Vagina (tissue), 2 donors: ENCODE measurements at regions not wholly inside any gene's neighbourhood (a gene's known extent, or its start where the extent isn't known, plus 50 kb on each side); places are given as distances from the start of the nearest gene placed in this dataset.

ENCODE experiments used
- DNase-seq, 2 donors: peaks; one replicate each; pipeline ENCODE4 v3.0.0-alpha.2; 2017; ENCODE audit errors: extremely low spot score in 2 of 2
- H3K27ac ChIP-seq: fragments of 200-600 bp; sonication (generic); one replicate; pipeline ENCODE4 v1.5.1; 2019
- H3K27me3 ChIP-seq: fragments of 200-600 bp; sonication (generic); one replicate; pipeline ENCODE4 v1.5.1; 2019
- H3K36me3 ChIP-seq, 2 donors: fragments of 200-600 bp; sonication (generic); one replicate each; pipeline ENCODE4 v1.5.1; 2017 to 2019
- H3K4me1 ChIP-seq: fragments of 200-600 bp; sonication (generic); one replicate; pipeline ENCODE4 v1.5.1; 2019
- H3K4me3 ChIP-seq, 2 donors: fragments of 200-600 bp; sonication (generic); 1 replicate in 1 of 2; 2 replicates in 1 of 2; pipeline ENCODE4 v1.5.1; 2016 to 2019
- H3K9me3 ChIP-seq: fragments of 200-600 bp; sonication (generic); one replicate; pipeline ENCODE4 v1.5.1; 2019
- POLR2A ChIP-seq, 2 donors: fragments of 450-650 bp; IDR thresholded peaks; one replicate each; pipeline ENCODE4 v1.6.1; 2017; ENCODE audit warnings: antibody characterized with exemption in 2 of 2, mild to moderate bottlenecking in 2 of 2, moderate library complexity in 2 of 2
- POLR2AphosphoS5 ChIP-seq, 2 donors: sonication (generic); formaldehyde crosslinking; IDR thresholded peaks; one replicate each; pipeline ENCODE4 v1.9.0; 2017; ENCODE audit warnings: antibody characterized with exemption in 2 of 2, mild to moderate bottlenecking in 2 of 2, low read depth in 1 of 2; ENCODE audit not compliant: insufficient read depth in 1 of 2
- intact Hi-C: fragments of 100-400 bp; cut with DNase I; formaldehyde crosslinking; loops from one replicate; pipeline ENCODE4 v1.15.1; 2023
- TF ChIP-seq, protein P1 (sequence below), 3 experiments: fragments of 450-650 bp in 2 of 3; fragments of 200-600 bp in 1 of 3; sonication (generic) in 1 of 3; IDR thresholded peaks; one replicate each; pipeline ENCODE4 v1.5.1; 2017 to 2019; ENCODE audit warnings: antibody characterized with exemption in 3 of 3, mild to moderate bottlenecking in 2 of 3, moderate library complexity in 2 of 3

DNA sequence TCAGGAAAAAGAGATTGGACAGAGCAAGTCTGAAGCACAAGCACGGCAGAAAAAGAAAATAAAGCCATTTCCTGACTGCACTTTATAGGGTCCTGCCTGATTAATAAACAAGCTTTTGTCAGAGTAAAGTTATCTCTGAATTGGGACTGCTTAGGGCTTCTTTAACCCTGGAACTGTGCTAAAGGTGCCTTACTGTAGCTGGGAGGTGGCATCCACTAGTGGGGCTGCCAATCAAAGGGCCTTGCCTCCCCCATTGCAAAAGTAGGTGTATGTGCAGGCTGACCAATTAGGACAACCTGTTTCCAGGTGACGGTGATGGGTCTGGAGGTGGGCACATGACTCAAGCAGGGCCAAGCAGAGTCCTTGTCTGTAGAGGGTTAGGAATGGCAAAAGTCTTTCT, 57.4 kb upstream of the RAPH1 start:
- no peaks in the 10 kb centered on the region for H3K27me3 ChIP-seq
- DNase-seq = no peak
- no peaks in the 10 kb centered on the region for H3K9me3 ChIP-seq
- no peaks in the 10 kb centered on the region for H3K36me3 ChIP-seq
- intact Hi-C loops = no loop called here
- TF ChIP-seq, protein P1, sequence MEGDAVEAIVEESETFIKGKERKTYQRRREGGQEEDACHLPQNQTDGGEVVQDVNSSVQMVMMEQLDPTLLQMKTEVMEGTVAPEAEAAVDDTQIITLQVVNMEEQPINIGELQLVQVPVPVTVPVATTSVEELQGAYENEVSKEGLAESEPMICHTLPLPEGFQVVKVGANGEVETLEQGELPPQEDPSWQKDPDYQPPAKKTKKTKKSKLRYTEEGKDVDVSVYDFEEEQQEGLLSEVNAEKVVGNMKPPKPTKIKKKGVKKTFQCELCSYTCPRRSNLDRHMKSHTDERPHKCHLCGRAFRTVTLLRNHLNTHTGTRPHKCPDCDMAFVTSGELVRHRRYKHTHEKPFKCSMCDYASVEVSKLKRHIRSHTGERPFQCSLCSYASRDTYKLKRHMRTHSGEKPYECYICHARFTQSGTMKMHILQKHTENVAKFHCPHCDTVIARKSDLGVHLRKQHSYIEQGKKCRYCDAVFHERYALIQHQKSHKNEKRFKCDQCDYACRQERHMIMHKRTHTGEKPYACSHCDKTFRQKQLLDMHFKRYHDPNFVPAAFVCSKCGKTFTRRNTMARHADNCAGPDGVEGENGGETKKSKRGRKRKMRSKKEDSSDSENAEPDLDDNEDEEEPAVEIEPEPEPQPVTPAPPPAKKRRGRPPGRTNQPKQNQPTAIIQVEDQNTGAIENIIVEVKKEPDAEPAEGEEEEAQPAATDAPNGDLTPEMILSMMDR (IDR thresholded peaks at IDR 0.05) = no peak
- no peak for TF ChIP-seq POLR2AphosphoS5 (IDR thresholded peaks at IDR 0.05; ENCODE audit: insufficient read depth in 1 of 2, low read depth in 1 of 2)
- no peak for TF ChIP-seq POLR2A (IDR thresholded peaks at IDR 0.05)
- no peak overlapping the region for H3K27ac ChIP-seq
- H3K4me3 ChIP-seq = no peak overlapping the region
- H3K4me1 ChIP-seq = peaks cover 8% of the 10 kb centered on the region

DNA sequence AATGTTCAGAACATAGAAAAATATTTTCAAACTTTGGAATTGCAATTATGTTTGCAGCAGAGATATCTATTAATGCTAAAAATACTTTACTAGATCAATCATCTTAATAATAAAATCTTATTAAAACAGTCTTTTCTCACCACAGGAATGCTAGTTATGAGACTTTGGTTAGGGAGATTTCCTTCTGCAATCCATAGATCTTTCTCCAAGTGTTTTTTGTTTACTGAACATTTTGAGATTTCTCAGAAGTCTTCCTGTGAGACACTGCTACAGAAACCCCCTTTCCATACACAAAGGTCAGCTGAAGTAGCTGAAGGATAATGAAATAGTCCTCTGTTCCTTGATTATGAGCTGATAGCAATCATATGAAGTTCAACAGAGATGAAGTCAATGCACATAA, 59.4 kb upstream of the RAPH1 start:
- intact Hi-C loops = no loop called here
- Histone ChIP-seq H3K4me3 (no peak overlapping the region), H3K27ac (no peak overlapping the region), H3K36me3 (no peaks in the 10 kb centered on the region), H3K4me1 (peaks cover 8% of the 10 kb centered on the region), H3K27me3 (no peaks in the 10 kb centered on the region), H3K9me3 (no peaks in the 10 kb centered on the region)
- no peak for DNase-seq
- TF ChIP-seq POLR2A (IDR thresholded peaks at IDR 0.05) (no peak), POLR2AphosphoS5 (IDR thresholded peaks at IDR 0.05; ENCODE audit: insufficient read depth in 1 of 2, low read depth in 1 of 2) (no peak)
- TF ChIP-seq, protein P1 (IDR thresholded peaks at IDR 0.05) = no peak

DNA sequence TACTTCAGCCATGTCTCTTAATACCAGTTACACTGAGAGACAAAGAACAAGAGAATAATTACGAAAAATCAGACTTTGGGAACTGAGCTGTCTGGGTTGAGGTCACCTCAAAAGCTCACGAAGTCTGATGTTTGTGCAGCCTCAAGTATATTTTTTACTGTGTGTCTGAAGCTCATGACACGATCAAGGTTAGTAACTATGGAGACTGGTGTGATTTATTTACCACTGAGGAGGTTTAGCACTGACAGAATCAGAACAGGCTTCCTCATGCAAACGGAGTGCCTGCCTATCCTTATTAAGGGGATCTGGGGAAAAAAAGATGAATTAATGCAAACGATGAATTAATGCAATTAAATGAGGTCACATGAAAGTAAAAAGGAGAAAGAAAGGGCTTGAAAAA, 61.1 kb upstream of the RAPH1 start:
- Histone ChIP-seq H3K27me3 (no peaks in the 10 kb centered on the region), H3K9me3 (no peaks in the 10 kb centered on the region), H3K4me3 (no peak overlapping the region), H3K4me1 (peaks cover 8% of the 10 kb centered on the region), H3K27ac (no peak overlapping the region), H3K36me3 (no peaks in the 10 kb centered on the region)
- intact Hi-C loops = no loop called here
- no peak for TF ChIP-seq POLR2AphosphoS5 (IDR thresholded peaks at IDR 0.05; ENCODE audit: insufficient read depth in 1 of 2, low read depth in 1 of 2)
- TF ChIP-seq POLR2A (IDR thresholded peaks at IDR 0.05) = no peak
- TF ChIP-seq, protein P1 (IDR thresholded peaks at IDR 0.05) = no peak
- no peak for DNase-seq

DNA sequence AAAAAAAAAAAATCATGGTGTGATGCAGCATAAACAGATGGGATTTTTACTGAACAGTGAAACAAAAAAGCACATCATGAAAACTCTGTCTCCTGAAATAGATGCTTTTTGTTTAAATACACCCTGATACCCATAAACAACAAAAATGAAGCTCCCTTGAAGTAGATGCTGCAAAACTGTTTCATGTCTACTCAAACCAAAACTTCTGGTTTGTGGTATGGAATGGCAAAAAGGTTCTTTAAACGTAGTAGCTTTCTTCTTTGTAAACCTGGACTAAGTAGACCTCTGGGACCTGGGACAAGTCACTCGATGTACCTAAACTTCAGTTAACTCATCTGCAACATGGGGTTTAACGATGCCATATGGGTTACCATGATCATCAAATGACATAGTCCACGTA, 64.4 kb upstream of the RAPH1 start:
- intact Hi-C loops = no loop called here
- TF ChIP-seq POLR2A (IDR thresholded peaks at IDR 0.05) (no peak), POLR2AphosphoS5 (IDR thresholded peaks at IDR 0.05; ENCODE audit: insufficient read depth in 1 of 2, low read depth in 1 of 2) (no peak)
- TF ChIP-seq, protein P1 (IDR thresholded peaks at IDR 0.05) = no peak

DNA sequence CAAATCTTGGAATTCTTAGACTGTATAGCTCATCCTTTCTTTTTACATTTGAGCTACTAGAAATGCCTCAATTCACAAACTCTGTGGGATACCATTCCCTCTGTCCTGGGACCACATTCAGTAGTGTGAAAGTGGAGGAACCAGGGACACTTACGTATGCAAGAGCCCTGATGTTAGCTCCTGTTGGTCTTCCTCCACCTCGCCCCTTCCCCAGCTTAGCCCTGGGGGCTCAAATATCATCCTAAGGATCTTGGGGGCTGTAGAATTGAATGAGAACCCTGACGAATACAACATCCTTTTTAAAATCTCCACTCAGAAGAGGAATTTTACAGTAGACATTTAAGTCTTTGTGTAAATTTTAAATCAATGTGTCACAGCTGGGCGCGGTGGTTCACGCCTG, 65.2 kb upstream of the RAPH1 start:
- H3K36me3 ChIP-seq = no peaks in the 10 kb centered on the region
- DNase-seq = no peak
- H3K4me3 ChIP-seq = no peak overlapping the region
- no peaks in the 10 kb centered on the region for H3K27me3 ChIP-seq
- H3K9me3 ChIP-seq = no peaks in the 10 kb centered on the region
- peaks cover 8% of the 10 kb centered on the region for H3K4me1 ChIP-seq
- intact Hi-C loops = no loop called here
- H3K27ac ChIP-seq = no peak overlapping the region
- TF ChIP-seq POLR2A (IDR thresholded peaks at IDR 0.05) (no peak), POLR2AphosphoS5 (IDR thresholded peaks at IDR 0.05; ENCODE audit: insufficient read depth in 1 of 2, low read depth in 1 of 2) (no peak)
- TF ChIP-seq, protein P1 (IDR thresholded peaks at IDR 0.05) = no peak

More for the DNA sequence above, 64.4 kb upstream of the RAPH1 start:
- H3K27me3 ChIP-seq = no peaks in the 10 kb centered on the region
- H3K4me1 ChIP-seq = peaks cover 8% of the 10 kb centered on the region
- no peak overlapping the region for H3K27ac ChIP-seq
- DNase-seq = no peak
- H3K36me3 ChIP-seq = no peaks in the 10 kb centered on the region
- H3K4me3 ChIP-seq = no peak overlapping the region
- no peaks in the 10 kb centered on the region for H3K9me3 ChIP-seq
